WI38 (cell line): ENCODE measurements at regions not wholly inside any gene's neighbourhood (a gene's known extent, or its start where the extent isn't known, plus 50 kb on each side); places are given as distances from the start of the nearest gene placed in this dataset.
"Not testable (repeated sequence)": the region's sequence is repeated elsewhere in the genome, so short reads cannot be mapped to it uniquely, and the experiment has no call there.

Source experiments
- H3K4me3 ChIP-seq: 2 replicates; pipeline ENCODE4 v1.5.1; 2011; ENCODE audit warnings: low read depth, mild to moderate bottlenecking, control low read depth, low read length
- CTCF ChIP-seq: IDR thresholded peaks from 2 replicates; pipeline ENCODE4 v1.5.1; 2012; ENCODE audit warnings: low read depth, mild to moderate bottlenecking, control low read depth, low read length

GRCh38 chr10:32141018-32141807, 85.0 kb upstream of the KIF5B start:
- H3K4me3 ChIP-seq: no peak overlapping the region
- TF ChIP-seq CTCF: no peak

GRCh38 chr10:32140403-32140802, 84.2 kb upstream of the KIF5B start:
- H3K4me3 ChIP-seq: no peak overlapping the region
- no peak for TF ChIP-seq CTCF

GRCh38 chr10:32139223-32140073, 83.2 kb upstream of the KIF5B start:
- H3K4me3 ChIP-seq: no peak overlapping the region
- TF ChIP-seq CTCF: no peak

- H3K4me3 ChIP-seq: not testable (repeated sequence)
These were observed 80.7 kb upstream of the KIF5B start for GRCh38 chr10:32136927-32137326.

GRCh38 chr10:32135796-32136195, 79.6 kb upstream of the KIF5B start:
- H3K4me3 ChIP-seq: not testable (repeated sequence)

GRCh38 chr10:32132357-32132946, 76.2 kb upstream of the KIF5B start:
- TF ChIP-seq CTCF: no peak
- no peak overlapping the region for H3K4me3 ChIP-seq

- TF ChIP-seq CTCF: no peak
- no peak overlapping the region for H3K4me3 ChIP-seq
These were observed 75.2 kb upstream of the KIF5B start for GRCh38 chr10:32131388-32131787.

GRCh38 chr10:32130788-32131187, 74.6 kb upstream of the KIF5B start:
- no peak overlapping the region for H3K4me3 ChIP-seq
- TF ChIP-seq CTCF: no peak
